HFF-Myc (cell line): ENCODE measurements at regions not wholly inside any gene's neighbourhood (a gene's known extent, or its start where the extent isn't known, plus 50 kb on each side); places are given as distances from the start of the nearest gene placed in this dataset.

Experiments
- DNase-seq: peaks from one replicate; pipeline ENCODE4 v3.0.0-alpha.2; 2011; ENCODE audit warnings: low read depth; ENCODE audit errors: extremely low read depth
- H3K4me3 ChIP-seq: replicated peaks from 2 replicates; pipeline ENCODE4 v1.5.1; 2011; ENCODE audit warnings: low read depth, mild to moderate bottlenecking, control low read depth, low read length
- CTCF ChIP-seq: IDR thresholded peaks from 2 replicates; pipeline ENCODE4 v1.5.1; 2012; ENCODE audit warnings: mild to moderate bottlenecking, low read depth, low read length, control low read depth; ENCODE audit errors: missing control alignments

DNA sequence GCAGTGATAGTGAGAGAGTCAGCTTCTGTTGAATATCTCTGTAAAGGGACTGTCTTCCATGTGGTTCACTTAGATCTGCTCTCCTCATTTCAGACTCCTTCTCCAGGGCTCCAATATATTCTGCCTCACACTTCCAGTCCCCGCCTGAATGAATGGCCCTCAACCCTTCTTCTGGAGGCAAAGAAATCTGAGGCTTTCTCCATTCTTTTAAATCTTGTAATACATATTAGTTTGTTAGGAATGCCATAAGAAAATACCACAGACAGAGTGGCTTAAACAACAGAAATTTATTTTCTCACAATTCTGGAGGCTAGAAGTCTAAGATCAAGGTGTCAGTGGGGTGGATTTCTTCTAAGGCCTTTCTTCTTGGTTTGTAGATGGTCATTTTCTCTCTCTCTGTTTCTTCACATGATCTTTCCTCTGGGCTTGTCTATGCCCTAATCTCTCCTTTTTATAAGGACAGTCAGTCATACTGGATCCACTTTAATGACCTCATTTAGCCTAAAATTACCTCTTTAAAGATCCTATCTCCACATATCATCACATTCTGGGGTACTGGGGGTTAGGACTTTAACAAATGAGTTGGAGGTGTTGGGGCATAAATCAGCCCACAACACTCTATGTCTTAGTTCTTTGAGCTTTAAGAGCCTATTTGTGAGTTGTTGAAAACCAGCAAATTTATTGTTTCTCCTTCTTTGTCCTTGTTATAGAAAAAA lies 128.5 kb upstream of the KCNK2 start:
- no peak for DNase-seq
- no peak overlapping the region for H3K4me3 ChIP-seq
- no peak for TF ChIP-seq CTCF

DNA sequence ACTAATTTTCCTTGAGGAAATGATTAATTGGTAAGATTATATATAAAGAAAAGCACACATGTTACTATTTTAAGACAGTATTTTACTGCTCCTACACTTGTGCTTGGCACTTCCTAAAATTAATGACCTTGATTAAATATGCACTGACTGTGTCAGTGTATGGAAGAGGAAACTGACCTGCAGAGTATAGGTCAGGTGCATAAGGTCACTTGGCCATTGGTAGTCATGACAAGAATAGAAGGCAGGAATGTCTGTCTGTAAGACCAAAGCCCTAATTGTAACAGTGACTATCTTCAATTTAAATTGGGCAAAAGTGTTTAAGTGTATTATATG lies 128.0 kb upstream of the KCNK2 start:
- DNase-seq, result no peak
- no peak overlapping the region for H3K4me3 ChIP-seq
- TF ChIP-seq CTCF, result no peak

DNA sequence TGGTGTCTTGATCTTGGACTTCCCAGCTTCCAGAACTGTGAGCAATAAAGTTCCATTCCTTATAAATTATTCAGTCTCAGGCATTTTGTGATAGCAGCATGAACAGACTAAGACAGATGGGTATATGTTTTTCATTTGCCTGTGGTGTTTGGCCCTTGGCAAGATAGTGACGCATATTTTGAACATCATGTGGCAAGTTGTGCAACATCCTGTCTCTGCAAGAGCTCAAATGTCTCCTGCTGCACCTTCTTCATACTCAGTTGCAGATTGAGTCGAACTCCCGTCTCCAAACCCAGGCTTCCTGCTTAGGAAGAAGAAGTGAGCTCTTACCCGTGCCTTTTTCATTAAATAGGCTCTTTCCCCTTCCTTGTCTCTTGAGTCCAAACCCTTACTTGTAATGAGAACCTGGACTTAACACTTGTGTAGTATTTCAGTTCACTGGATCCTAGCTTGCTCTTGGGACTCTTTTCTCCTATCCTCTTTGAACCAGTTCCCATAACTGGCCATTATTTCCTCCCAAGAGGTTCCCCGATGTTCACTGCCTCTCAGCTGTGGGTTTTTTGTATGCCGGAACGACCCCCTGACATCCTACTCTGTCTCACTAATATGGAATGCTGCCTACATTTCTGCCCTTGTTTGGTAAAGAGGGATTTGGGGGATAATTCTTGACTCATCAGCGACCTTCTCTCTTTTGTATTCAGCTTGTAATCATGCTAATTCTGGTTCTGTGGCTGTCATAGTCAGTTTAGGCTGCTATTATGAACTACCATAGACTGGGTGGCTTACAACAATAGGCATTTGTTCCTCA lies 125.0 kb upstream of the KCNK2 start:
- peak; percentile 99 for DNase-seq

DNA sequence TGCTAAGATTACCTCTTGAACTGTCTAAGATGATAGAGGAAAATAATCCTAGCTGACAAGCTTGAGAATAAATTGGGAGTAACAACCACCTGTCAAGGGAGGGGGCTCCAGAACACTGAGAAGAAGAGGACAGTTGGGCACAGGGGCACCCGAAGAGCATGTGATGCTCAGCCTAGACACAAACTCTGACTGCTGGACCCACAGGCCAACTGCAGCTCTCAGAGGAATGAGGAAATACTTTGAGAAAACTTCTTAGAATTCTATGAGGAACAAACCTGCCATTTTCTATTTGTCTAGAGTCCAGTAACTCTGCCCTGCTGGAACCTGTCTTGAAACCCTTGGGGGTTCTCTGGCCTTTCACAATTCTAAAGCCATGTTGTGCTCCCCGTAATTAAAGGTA lies 124.1 kb upstream of the KCNK2 start:
- DNase-seq, result no peak
- no peak for TF ChIP-seq CTCF
- no peak overlapping the region for H3K4me3 ChIP-seq

More for the DNA sequence above, 125.0 kb upstream of the KCNK2 start:
- 0 out of 2 replicates have a peak overlapping the region, but pooled peaks have one; percentile 12 for H3K4me3 ChIP-seq
- TF ChIP-seq CTCF, result no peak

DNA sequence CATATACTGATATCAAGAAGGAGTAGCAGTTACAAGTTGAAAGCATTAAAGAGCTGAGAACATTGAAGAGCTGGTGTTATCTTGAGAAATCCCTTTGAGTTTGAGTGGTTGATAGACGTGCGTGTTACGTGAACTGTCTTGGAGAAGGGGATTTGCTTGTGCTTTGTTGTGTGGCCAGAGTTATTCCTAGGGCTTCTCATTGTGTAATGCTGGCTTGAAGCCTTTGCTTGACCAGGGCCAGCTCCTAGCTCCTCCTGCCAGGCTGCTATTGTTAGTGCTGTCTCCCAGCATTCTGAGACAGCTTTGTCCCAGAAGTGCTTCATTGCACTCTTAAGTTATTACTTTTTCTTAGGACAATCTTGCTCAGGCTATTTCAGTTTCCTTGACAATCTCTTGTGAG lies 116.2 kb upstream of the KCNK2 start:
- H3K4me3 ChIP-seq, result no peak overlapping the region
- TF ChIP-seq CTCF, result no peak
- no peak for DNase-seq

- DNase-seq, result no peak
- no peak for TF ChIP-seq CTCF
- H3K4me3 ChIP-seq, result no peak overlapping the region
Measured at GRCh38 chr1:214967865-214968575, 114.5 kb upstream of the KCNK2 start.
